Aorta (tissue), 5 donors: ENCODE measurements at regions not wholly inside any gene's neighbourhood (a gene's known extent, or its start where the extent isn't known, plus 50 kb on each side); places are given as distances from the start of the nearest gene placed in this dataset.

Source experiments
- ATAC-seq: fragments of 200-7000 bp; cut with Tn5 transposase; one replicate; pipeline ENCODE4 v1.9.1; 2022; ENCODE audit warnings: moderate library complexity; ENCODE audit not compliant: low FRiP score
- DNase-seq, 2 donors: peaks; one replicate each; pipeline ENCODE4 v3.0.0-alpha.2; 2020
- H3K27ac ChIP-seq, 2 donors: one replicate each; pipeline ENCODE4 v1.5.1; 2013; ENCODE audit warnings: low read length in 2 of 2, mild to moderate bottlenecking in 2 of 2, moderate library complexity in 2 of 2, control low read depth in 1 of 2, inconsistent platforms in 1 of 2, low read depth in 1 of 2
- H3K27me3 ChIP-seq, 2 donors: one replicate each; pipeline ENCODE4 v1.6.1; 2013; ENCODE audit warnings: control low read depth in 1 of 2, low read length in 1 of 2, mild to moderate bottlenecking in 1 of 2, moderate library complexity in 1 of 2; ENCODE audit not compliant: insufficient read depth in 2 of 2, control insufficient read depth in 1 of 2
- H3K36me3 ChIP-seq, 2 donors: one replicate each; pipeline ENCODE4 v1.6.1; 2013; ENCODE audit warnings: control low read depth in 1 of 2, low read length in 1 of 2, mild to moderate bottlenecking in 1 of 2; ENCODE audit not compliant: insufficient read depth in 2 of 2, control insufficient read depth in 1 of 2
- H3K4me1 ChIP-seq, 2 donors: one replicate each; pipeline ENCODE4 v1.6.1; 2013; ENCODE audit warnings: low read length in 2 of 2, control low read depth in 1 of 2, mild to moderate bottlenecking in 1 of 2, moderate library complexity in 1 of 2; ENCODE audit not compliant: insufficient read depth in 2 of 2, control insufficient read depth in 1 of 2
- H3K4me3 ChIP-seq, 2 donors: one replicate each; pipeline ENCODE4 v1.5.1; 2013; ENCODE audit warnings: low read length in 2 of 2, control low read depth in 1 of 2, mild to moderate bottlenecking in 1 of 2
- H3K9me3 ChIP-seq: one replicate; pipeline ENCODE4 v1.6.1; 2013; ENCODE audit warnings: mild to moderate bottlenecking, low read length; ENCODE audit not compliant: control insufficient read depth
- WGBS, 2 donors: extraction: QIAGEN DNeasy Blood & Tissue Kit; methylation state at CpG; one replicate each; pipeline ENCODE4 v1.1.7; 2013; 5-methylcytosine and 5-hydroxymethylcytosine counted together
- intact Hi-C, 2 donors: fragments of 100-400 bp; cut with DNase I; formaldehyde crosslinking; loops; one replicate each; pipeline versions ENCODE4 v1.14.2 to v1.15.0; 2022
- donor health status: healthy with polysubstance abuse.
- donor health status: Bipolar disorder and iron deficiency.
- donor health status: DM: no; HTN: no; CAD: no.
- donor health status: DM: no; HTN: no; CAD: no.
- donor health status: DM: yes; HTN: yes; CAD: no.

DNA sequence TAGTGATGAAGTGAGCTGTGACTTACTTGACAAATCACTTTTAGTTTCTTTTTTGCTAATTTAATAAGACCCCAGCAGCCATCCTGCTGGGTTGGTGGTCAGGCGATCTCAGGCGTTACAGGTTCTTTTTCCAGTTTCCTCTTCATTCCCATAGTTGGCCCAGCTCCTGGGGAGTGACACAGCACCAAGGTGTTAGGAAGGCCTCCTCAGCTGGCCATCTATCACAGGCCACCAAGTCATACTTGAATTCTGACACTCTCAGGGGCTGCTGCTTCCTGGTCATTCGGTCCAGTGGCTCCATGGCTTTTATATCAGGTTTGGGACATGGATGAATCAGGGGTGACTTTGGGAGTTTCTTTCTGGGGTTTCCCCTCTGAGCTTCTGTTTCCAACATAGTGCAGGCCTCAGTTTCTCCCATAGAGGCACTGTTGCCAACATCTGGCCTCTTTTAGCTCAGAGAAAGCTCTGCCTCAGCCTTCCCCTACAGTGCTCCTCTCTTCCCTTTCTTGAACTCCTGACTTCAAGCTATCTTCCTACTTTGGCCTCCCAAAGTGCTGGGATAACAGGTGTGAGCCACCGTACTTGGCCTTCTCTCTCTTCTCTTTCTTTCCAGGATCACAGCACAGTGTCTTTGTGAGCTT lies 211.8 kb downstream of the NR2F2 start:
- no peak for DNase-seq
- Histone ChIP-seq H3K4me1 (no peaks in the 10 kb centered on the region), H3K36me3 (no peaks in the 10 kb centered on the region), H3K27ac (no peak overlapping the region), H3K27me3 (no peaks in the 10 kb centered on the region), H3K4me3 (no peak overlapping the region), H3K9me3 (no peaks in the 10 kb centered on the region)
- 94 to 96% methylated on average over 4 of the region's 4 CpGs for WGBS, 2 donors
- intact Hi-C loops: no loop called here
- ATAC-seq: no peak

DNA sequence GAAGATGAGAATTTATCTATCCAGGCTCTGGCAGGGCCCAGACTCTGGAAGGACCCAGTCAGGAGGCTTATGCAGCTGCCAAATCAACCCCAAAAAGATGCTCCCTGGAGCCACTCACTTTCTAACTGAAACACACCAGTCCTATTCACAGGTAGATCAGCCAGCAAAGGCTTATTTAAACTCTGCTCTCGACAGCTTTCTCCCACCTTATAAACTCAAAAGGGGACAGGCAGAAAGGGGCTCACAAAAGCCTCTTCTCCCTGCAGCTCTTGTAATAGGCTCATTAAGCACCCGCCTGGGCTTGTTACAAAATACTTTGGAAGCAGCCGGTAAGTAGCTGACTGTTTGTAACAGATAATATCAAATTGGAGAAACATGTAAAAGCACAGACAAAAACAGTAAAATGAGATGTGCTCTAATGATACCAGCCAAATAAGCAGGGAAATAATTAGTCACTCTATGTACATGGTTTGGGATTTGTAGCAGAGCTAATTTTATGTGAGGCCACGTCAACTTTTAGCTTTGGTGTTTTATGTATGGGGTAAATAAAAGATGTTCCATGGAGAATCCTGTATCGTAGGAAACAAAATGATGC lies 213.8 kb downstream of the NR2F2 start:
- no peak for DNase-seq
- no peak for ATAC-seq
- Histone ChIP-seq H3K4me3 (no peak overlapping the region), H3K27me3 (no peaks in the 10 kb centered on the region), H3K36me3 (no peaks in the 10 kb centered on the region), H3K9me3 (no peaks in the 10 kb centered on the region), H3K27ac (no peak overlapping the region), H3K4me1 (no peaks in the 10 kb centered on the region)
- intact Hi-C loops: no loop called here
- 67 to 70% methylated on average over 5 of the region's 5 CpGs for WGBS, 2 donors

DNA sequence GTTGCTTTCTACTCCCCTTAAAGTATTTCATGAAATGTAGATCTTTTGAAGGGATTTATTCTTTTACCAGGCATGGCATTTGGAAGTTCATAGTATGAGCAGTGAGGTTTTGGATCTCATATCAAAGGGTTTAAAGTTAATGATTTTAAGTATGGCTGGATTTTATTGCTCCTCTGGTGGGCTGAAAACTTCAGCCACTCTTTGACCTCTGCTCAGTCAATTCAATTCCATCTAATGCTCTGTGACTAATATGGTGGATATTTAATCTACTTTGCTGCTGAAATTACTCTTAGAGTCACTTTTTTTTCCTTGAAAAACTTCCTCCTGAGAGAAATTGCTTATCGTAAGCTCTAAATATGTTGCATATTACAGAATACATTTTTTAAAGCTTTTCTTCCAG lies 218.6 kb downstream of the NR2F2 start:
- DNase-seq (no peak), ATAC-seq (no peak)
- peaks cover 1% of the 10 kb centered on the region for H3K9me3 ChIP-seq
- no peak overlapping the region for H3K4me3 ChIP-seq
- no peaks in the 10 kb centered on the region for H3K36me3 ChIP-seq
- 79 to 81% methylated on average over 1 of the region's 1 CpG for WGBS, 2 donors
- peaks cover 0 to 2% of the 10 kb centered on the region in 2 donors for H3K27me3 ChIP-seq
- H3K4me1 ChIP-seq: no peaks in the 10 kb centered on the region
- intact Hi-C loops: no loop called here
- no peak overlapping the region for H3K27ac ChIP-seq

DNA sequence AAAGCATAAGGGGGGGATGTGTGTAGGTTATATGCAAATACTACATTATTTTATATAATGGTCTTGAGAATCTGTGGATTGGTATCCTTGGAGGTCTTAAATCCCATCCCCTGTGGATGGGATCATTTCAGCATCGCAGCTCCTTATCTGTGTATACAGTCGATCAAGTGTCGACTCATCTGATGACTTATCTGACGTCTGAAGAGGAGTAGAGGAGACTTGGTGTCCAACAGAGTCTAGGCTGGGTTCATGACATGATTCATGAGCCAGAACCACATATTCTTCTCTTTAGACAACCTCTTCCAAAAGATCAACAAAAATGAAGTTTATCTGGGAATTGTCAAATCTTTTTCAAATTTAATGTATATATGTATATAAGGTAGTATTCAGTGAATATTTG lies 220.7 kb downstream of the NR2F2 start:
- Histone ChIP-seq H3K4me1 (no peaks in the 10 kb centered on the region), H3K4me3 (no peak overlapping the region), H3K36me3 (no peaks in the 10 kb centered on the region), H3K9me3 (peaks cover 3% of the 10 kb centered on the region), H3K27me3 (peaks cover 0 to 2% of the 10 kb centered on the region in 2 donors), H3K27ac (no peak overlapping the region)
- ATAC-seq (no peak), DNase-seq (no peak)
- intact Hi-C loops: no loop called here
- WGBS, 2 donors: 80% methylated on average over 4 of the region's 4 CpGs

DNA sequence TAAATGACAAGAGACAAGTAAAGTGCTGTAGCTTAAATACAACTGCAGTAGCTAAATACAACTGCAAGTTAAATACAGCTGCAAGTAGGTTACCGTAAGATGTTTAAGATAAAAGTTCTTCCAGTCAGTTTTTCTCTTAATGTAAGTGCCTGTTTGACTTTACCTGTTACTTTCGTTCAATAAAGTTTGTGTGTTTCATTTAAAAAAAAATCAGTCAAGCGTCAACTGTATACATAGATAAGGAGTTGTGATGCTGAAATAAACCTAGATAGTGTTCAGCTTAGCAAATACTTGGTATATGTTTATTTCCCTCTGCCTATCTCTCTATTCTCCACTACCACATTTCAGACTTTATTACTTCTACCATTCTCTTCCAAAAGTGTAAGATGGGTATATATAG lies 221.2 kb downstream of the NR2F2 start:
- no peak overlapping the region for H3K27ac ChIP-seq
- no peaks in the 10 kb centered on the region for H3K36me3 ChIP-seq
- DNase-seq: no peak
- peaks cover 3% of the 10 kb centered on the region for H3K9me3 ChIP-seq
- peaks cover 0 to 2% of the 10 kb centered on the region in 2 donors for H3K27me3 ChIP-seq
- no peak for ATAC-seq
- H3K4me3 ChIP-seq: no peak overlapping the region
- 86% methylated on average over 3 of the region's 3 CpGs for WGBS, 2 donors
- H3K4me1 ChIP-seq: no peaks in the 10 kb centered on the region
- intact Hi-C loops: no loop called here

DNA sequence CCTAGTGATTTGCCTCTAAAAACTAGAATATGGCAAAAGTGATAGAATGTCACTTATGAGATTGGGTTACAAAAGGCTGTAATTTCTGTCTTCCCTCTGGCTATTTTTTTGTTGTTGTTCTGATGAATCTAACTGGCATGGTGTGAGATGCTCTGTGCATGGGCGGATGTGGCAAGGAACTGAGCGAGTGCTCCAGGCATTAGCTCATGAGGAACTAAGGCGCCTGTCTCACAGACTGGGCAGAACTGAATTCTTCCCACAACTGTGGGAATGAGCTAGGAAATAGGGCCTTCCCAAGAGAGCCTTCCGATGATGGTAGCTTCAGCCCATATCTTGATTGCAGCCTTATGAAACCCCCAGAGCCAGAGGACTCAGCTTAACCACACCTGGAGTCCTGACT lies 222.5 kb downstream of the NR2F2 start:
- Histone ChIP-seq H3K9me3 (peaks cover 5% of the 10 kb centered on the region), H3K4me3 (no peak overlapping the region), H3K36me3 (no peaks in the 10 kb centered on the region), H3K4me1 (no peaks in the 10 kb centered on the region), H3K27ac (no peak overlapping the region), H3K27me3 (peaks cover 0 to 2% of the 10 kb centered on the region in 2 donors)
- intact Hi-C loops: no loop called here
- 74 to 78% methylated on average over 4 of the region's 4 CpGs for WGBS, 2 donors
- no peak for DNase-seq
- no peak for ATAC-seq

DNA sequence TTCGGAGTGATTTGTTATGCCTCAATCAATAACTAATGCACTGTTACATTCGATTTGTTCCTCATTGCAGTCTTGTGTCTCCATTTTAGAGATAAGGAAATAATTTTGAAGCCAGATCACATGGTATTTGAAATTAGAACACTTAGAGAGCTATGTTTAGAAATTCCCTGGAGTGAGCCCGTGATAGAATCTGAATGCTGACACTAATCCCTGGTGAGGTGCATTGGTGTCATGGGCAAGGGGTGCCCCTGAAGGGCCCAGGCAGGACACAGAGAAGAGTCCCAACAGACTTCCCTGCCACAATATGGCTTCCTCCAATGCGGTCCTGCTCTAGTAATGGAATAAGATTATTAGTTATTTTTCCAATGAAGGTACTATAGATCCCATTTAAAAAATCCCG lies 223.0 kb downstream of the NR2F2 start:
- Histone ChIP-seq H3K27me3 (peaks cover 0 to 2% of the 10 kb centered on the region in 2 donors), H3K9me3 (peaks cover 5% of the 10 kb centered on the region), H3K4me3 (no peak overlapping the region), H3K4me1 (no peaks in the 10 kb centered on the region), H3K27ac (no peak overlapping the region), H3K36me3 (no peaks in the 10 kb centered on the region)
- no peak for DNase-seq
- no peak for ATAC-seq
- 74 to 75% methylated on average over 5 of the region's 5 CpGs for WGBS, 2 donors
- intact Hi-C loops: no loop called here

DNA sequence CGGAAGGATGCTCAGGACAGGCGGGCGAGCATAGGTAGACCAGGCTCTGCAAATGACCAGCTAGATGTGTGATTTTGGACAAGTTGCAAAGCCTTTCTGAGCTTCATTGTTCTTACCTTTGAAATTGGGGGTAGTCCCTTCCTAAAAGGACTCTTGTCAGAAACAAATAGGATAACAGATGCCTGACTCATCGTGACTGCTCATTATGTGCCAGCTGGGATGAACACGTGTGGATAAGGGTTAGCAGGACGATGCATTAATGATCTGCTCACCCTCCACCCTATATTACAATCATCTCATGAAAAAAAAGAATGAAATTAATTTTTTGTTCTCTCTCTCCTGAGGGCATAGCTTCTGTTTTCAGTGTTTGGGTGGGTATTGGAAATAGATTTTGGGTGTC lies 223.4 kb downstream of the NR2F2 start:
- Histone ChIP-seq H3K9me3 (peaks cover 5% of the 10 kb centered on the region), H3K27me3 (peaks cover 0 to 2% of the 10 kb centered on the region in 2 donors), H3K4me1 (no peaks in the 10 kb centered on the region), H3K36me3 (no peaks in the 10 kb centered on the region), H3K27ac (no peak overlapping the region), H3K4me3 (no peak overlapping the region)
- DNase-seq: no peak
- intact Hi-C loops: no loop called here
- WGBS, 2 donors: 86 to 89% methylated on average over 6 of the region's 6 CpGs
- no peak for ATAC-seq

DNA sequence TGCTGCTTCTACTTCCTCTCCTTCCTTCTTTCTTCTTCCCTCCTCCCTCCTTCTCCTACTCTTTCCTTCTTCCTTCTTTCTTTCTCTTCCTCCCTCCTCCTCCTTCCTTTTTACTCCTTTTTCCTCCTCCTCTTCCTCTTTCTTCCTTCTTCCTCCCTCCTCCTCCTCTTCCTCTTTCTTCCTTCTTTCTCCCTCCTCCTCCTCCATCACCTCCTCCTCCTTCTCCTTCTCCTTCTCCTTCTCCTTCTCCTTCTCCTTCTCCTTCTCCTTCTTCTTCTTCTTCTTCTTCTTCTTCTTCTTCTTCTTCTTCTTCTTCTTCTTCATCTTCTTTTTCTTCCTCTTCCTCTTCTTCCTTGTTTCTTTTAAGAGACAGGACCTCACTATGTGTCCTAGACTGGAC lies 224.0 kb downstream of the NR2F2 start:
- intact Hi-C loops: no loop called here
- peaks cover 5% of the 10 kb centered on the region for H3K9me3 ChIP-seq
- H3K27ac ChIP-seq: no peak overlapping the region
- no peaks in the 10 kb centered on the region for H3K36me3 ChIP-seq
- peaks cover 0 to 2% of the 10 kb centered on the region in 2 donors for H3K27me3 ChIP-seq
- DNase-seq: no peak
- no peaks in the 10 kb centered on the region for H3K4me1 ChIP-seq
- no peak for ATAC-seq
- no peak overlapping the region for H3K4me3 ChIP-seq
